OCI-LY3 (cell line): ENCODE measurements at regions not wholly inside any gene's neighbourhood (a gene's known extent, or its start where the extent isn't known, plus 50 kb on each side); places are given as distances from the start of the nearest gene placed in this dataset.

Source experiments
- EZH2phosphoT487 ChIP-seq: fragments of 200-600 bp; shearing (Covaris generic); IDR thresholded peaks from 2 replicates; pipeline ENCODE4 v1.6.1; 2018; ENCODE audit warnings: antibody characterized with exemption, mixed run types, low read depth
- TF ChIP-seq, protein P1 (sequence below): fragments of 200-600, 300-600 bp; sonication (generic); IDR thresholded peaks from 2 replicates; pipeline ENCODE4 v1.5.1; 2014; ENCODE audit warnings: antibody characterized with exemption, low read length, low read depth

GRCh38 chr6:85747093-85747492, 104.4 kb upstream of the SYNCRIP start:
- TF ChIP-seq, protein P1, sequence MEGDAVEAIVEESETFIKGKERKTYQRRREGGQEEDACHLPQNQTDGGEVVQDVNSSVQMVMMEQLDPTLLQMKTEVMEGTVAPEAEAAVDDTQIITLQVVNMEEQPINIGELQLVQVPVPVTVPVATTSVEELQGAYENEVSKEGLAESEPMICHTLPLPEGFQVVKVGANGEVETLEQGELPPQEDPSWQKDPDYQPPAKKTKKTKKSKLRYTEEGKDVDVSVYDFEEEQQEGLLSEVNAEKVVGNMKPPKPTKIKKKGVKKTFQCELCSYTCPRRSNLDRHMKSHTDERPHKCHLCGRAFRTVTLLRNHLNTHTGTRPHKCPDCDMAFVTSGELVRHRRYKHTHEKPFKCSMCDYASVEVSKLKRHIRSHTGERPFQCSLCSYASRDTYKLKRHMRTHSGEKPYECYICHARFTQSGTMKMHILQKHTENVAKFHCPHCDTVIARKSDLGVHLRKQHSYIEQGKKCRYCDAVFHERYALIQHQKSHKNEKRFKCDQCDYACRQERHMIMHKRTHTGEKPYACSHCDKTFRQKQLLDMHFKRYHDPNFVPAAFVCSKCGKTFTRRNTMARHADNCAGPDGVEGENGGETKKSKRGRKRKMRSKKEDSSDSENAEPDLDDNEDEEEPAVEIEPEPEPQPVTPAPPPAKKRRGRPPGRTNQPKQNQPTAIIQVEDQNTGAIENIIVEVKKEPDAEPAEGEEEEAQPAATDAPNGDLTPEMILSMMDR, result no peak
- TF ChIP-seq EZH2phosphoT487, result no peak
